SU-DHL-6 (cell line): ENCODE measurements at regions not wholly inside any gene's neighbourhood (a gene's known extent, or its start where the extent isn't known, plus 50 kb on each side); places are given as distances from the start of the nearest gene placed in this dataset.

ENCODE experiments used
- H2AFZ ChIP-seq: fragments of 200-600 bp; sonication (generic); 2 replicates; pipeline ENCODE4 v1.6.1; 2014; ENCODE audit warnings: low read depth, mild to moderate bottlenecking, moderate library complexity, mixed read lengths, antibody characterized with exemption, low read length; ENCODE audit not compliant: severe bottlenecking
- H3F3A ChIP-seq: fragments of 200-600 bp; shearing (Covaris generic); 2 replicates; pipeline ENCODE4 v1.6.0; 2016; ENCODE audit warnings: antibody characterized with exemption, mild to moderate bottlenecking; ENCODE audit not compliant: insufficient read depth
- H3K27ac ChIP-seq: fragments of 200-600 bp; sonication (generic); 2 replicates; pipeline ENCODE4 v1.5.1; 2016; ENCODE audit warnings: low read depth, mild to moderate bottlenecking, low read length, moderate library complexity, mixed read lengths
- H3K27me3 ChIP-seq: fragments of 200-600 bp; sonication (generic), shearing (Covaris generic); 2 replicates; pipeline ENCODE4 v1.6.0; 2014; ENCODE audit warnings: mild to moderate bottlenecking, low read length
- H3K36me3 ChIP-seq: fragments of 200-600 bp; sonication (generic); 2 replicates; pipeline ENCODE4 v1.6.1; 2014; ENCODE audit warnings: mild to moderate bottlenecking, low read length, mixed read lengths
- H3K4me2 ChIP-seq: fragments of 300-600, 200-600 bp; shearing (Covaris generic), sonication (generic); 2 replicates; pipeline ENCODE4 v1.6.0; 2014; ENCODE audit warnings: low read length, low read depth, mild to moderate bottlenecking; ENCODE audit not compliant: poor library complexity, severe bottlenecking
- H3K4me3 ChIP-seq: fragments of 200-600 bp; sonication (generic); 2 replicates; pipeline ENCODE4 v1.5.1; 2014; ENCODE audit warnings: antibody characterized with exemption, low read length, mild to moderate bottlenecking, mixed read lengths; ENCODE audit not compliant: insufficient read depth, poor library complexity, severe bottlenecking
- H3K79me2 ChIP-seq: fragments of 200-600 bp; sonication (generic); 2 replicates; pipeline ENCODE4 v1.6.1; 2014; ENCODE audit warnings: mild to moderate bottlenecking, low read length, moderate library complexity; ENCODE audit not compliant: insufficient read depth
- H3K9ac ChIP-seq: fragments of 200-600 bp; sonication (generic); 2 replicates; pipeline ENCODE4 v1.7.0; 2014; ENCODE audit warnings: mild to moderate bottlenecking, low read length
- H3K9me2 ChIP-seq: fragments of 200-600 bp; sonication (generic); replicated peaks from 2 replicates; pipeline ENCODE4 v1.6.1; 2014; ENCODE audit warnings: low read length; ENCODE audit not compliant: insufficient read depth
- H3K9me3 ChIP-seq: fragments of 200-600 bp; sonication (generic); 2 replicates; pipeline ENCODE4 v1.6.1; 2014; ENCODE audit warnings: low read length, mixed read lengths; ENCODE audit not compliant: insufficient read depth
- H4K20me1 ChIP-seq: fragments of 200-600 bp; sonication (generic); 2 replicates; pipeline ENCODE4 v1.6.1; 2014; ENCODE audit warnings: low read depth, mild to moderate bottlenecking, antibody characterized with exemption, low read length, moderate library complexity, mixed read lengths
- EZH2phosphoT487 ChIP-seq: fragments of 200-600 bp; sonication (generic), shearing (Covaris generic); conservative IDR thresholded peaks from 2 replicates; pipeline ENCODE4 v1.6.1; 2018; ENCODE audit warnings: mild to moderate bottlenecking, antibody characterized with exemption, low read length, moderate library complexity, mixed read lengths
- TF ChIP-seq, protein P1 (sequence below): fragments of 200-600 bp; sonication (generic); IDR thresholded peaks from one replicate; pipeline ENCODE4 v1.5.1; 2017; ENCODE audit warnings: antibody characterized with exemption, mild to moderate bottlenecking, low read length, moderate library complexity; ENCODE audit not compliant: insufficient read depth, poor library complexity, severe bottlenecking

DNA sequence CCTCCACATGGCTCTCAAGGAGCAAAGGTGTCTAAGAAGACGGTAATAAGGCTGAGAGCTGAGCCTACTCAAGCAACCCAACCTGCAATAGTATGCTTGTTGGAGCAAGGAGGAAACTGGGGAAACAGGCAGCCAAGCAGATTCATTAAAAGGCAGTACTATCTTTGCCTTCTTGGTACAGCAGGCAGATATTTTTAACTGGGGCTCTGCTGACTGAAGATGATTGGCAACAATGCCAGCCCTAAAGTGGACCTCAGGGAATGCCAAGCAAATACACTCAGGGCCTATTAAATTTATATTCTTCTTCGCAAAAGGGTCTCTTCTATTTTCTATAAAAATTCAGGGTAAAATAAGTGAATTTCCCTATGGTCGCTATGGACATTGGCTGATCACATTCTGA, 109.4 kb upstream of the PCGF5 start:
- Histone ChIP-seq H4K20me1 (no peaks in the 10 kb centered on the region), H2AFZ (no peak overlapping the region), H3K4me3 (no peak overlapping the region), H3K4me2 (no peak overlapping the region), H3K27me3 (no peaks in the 10 kb centered on the region), H3K9ac (no peak overlapping the region), H3K27ac (no peak overlapping the region), H3K9me2 (no peaks in the 10 kb centered on the region), H3K79me2 (no peaks in the 10 kb centered on the region), H3F3A (no peaks in the 10 kb centered on the region), H3K36me3 (no peaks in the 10 kb centered on the region), H3K9me3 (no peaks in the 10 kb centered on the region)
- TF ChIP-seq, protein P1, sequence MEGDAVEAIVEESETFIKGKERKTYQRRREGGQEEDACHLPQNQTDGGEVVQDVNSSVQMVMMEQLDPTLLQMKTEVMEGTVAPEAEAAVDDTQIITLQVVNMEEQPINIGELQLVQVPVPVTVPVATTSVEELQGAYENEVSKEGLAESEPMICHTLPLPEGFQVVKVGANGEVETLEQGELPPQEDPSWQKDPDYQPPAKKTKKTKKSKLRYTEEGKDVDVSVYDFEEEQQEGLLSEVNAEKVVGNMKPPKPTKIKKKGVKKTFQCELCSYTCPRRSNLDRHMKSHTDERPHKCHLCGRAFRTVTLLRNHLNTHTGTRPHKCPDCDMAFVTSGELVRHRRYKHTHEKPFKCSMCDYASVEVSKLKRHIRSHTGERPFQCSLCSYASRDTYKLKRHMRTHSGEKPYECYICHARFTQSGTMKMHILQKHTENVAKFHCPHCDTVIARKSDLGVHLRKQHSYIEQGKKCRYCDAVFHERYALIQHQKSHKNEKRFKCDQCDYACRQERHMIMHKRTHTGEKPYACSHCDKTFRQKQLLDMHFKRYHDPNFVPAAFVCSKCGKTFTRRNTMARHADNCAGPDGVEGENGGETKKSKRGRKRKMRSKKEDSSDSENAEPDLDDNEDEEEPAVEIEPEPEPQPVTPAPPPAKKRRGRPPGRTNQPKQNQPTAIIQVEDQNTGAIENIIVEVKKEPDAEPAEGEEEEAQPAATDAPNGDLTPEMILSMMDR: no peak
- no peak for TF ChIP-seq EZH2phosphoT487

GRCh38 chr10:91115618-91116390, 104.7 kb upstream of the PCGF5 start:
- TF ChIP-seq, protein P1: no peak
- no peak for TF ChIP-seq EZH2phosphoT487
- Histone ChIP-seq H3K9ac (no peak overlapping the region), H3K4me3 (no peak overlapping the region), H3K9me2 (no peaks in the 10 kb centered on the region), H3K9me3 (no peaks in the 10 kb centered on the region), H3K27ac (no peak overlapping the region), H3K36me3 (no peaks in the 10 kb centered on the region), H3K27me3 (no peaks in the 10 kb centered on the region), H3F3A (no peaks in the 10 kb centered on the region), H3K4me2 (no peak overlapping the region), H2AFZ (no peak overlapping the region), H3K79me2 (no peaks in the 10 kb centered on the region), H4K20me1 (no peaks in the 10 kb centered on the region)

GRCh38 chr10:91117505-91117904, 103.0 kb upstream of the PCGF5 start:
- Histone ChIP-seq H3K27me3 (no peaks in the 10 kb centered on the region), H3F3A (no peaks in the 10 kb centered on the region), H3K9ac (no peak overlapping the region), H2AFZ (no peak overlapping the region), H3K36me3 (no peaks in the 10 kb centered on the region), H3K4me3 (no peak overlapping the region), H3K4me2 (no peak overlapping the region), H3K9me3 (no peaks in the 10 kb centered on the region), H3K9me2 (no peaks in the 10 kb centered on the region), H4K20me1 (no peaks in the 10 kb centered on the region), H3K79me2 (no peaks in the 10 kb centered on the region), H3K27ac (no peak overlapping the region)
- TF ChIP-seq, protein P1: no peak
- no peak for TF ChIP-seq EZH2phosphoT487
